ENCODE measurements at regions not wholly inside any gene's neighbourhood (a gene's known extent, or its start where the extent isn't known, plus 50 kb on each side); places are given as distances from the start of the nearest gene placed in this dataset.

DNA sequence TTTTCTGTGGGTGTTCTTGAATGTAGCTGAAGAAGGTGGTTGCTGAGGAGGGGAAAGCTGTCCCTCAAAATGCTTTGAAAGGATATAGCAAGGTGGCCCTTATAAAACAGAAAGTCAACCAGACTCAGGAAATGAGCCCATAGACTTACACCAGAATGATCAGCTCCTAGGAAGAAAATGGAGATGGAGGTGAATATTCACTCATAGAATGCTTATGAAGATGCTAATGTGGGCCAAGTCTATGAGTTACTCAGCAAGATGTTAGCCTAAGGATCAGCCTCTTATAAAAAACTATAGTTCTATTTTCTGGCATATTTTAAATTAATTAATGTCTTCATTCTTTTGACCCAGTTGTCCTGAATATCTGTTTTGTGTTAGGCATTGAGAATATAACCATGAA lies 1054.0 kb downstream of the AGBL1 start:
- no peak for DNase-seq

DNA sequence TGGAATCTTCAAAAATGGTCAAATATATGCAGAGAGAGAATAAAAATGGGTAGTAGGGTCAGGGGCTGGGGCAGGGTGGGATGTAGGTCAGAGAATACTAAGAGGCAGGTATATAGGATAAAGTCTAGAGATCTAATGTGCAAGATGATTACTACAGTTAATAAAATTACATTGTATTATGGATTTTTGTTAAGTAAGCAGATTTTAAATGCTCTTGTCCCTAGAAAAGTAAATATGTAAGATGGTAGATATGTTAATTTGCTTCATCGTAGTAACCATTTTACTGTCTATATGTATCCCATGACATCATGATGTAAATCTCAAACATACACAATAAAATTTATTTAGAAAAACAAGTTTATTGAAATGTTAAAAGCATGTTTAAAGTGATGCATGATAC lies 1051.4 kb downstream of the AGBL1 start:
- DNase-seq: no peak

DNA sequence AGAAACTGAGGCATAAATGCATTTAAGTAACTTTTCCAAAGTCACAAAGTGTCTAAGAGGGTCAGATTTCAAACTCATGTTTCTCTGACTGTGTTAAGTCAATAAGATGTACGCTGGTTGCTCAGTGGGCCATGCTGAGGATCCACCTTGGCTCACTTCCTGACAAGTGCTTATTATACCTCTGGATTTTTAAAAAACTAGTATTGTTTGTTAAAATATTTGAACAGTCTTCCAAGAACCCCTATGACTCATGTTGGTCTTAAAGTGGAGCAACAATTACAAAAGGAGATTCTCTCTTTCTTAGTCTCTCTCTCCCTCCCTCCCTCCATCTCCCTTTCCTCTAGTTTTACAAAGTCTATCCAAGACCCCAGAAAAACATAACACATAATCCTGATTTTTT lies 1050.2 kb downstream of the AGBL1 start:
- DNase-seq: no peak

DNA sequence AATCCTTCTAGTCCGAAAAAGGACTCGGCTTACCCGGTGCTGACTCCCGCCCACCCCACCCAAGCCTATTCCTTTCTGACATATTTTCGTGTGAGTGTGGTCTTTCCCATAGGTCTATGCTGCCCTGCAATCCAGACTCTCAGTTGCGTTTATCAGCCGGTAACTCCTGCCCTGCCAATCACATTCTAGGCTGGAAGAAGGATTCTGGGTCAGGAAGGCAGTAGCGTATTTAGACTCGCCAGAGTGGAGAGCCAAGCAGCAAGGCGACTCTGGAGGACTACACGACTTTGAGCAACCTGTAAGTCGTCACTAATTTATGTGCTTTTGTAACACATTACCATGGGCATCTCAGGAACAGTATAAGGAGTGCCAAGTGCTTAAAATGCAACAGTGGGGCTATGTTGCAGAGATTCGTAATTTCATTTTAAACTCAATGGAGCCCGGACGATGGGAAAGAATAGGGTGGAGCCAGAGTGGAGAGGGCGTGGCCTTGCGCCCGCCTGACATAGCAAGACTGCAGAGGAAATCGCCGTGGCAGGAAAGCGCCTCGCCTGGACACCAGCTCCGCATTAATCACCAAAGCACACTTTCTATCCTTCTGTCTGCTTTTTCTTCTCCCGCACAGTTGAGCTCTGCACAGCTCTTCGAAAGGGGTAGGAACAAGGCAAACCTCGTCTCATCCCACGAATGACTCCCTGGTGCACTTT lies 1044.2 kb downstream of the AGBL1 start:
- DNase-seq: no peak

DNA sequence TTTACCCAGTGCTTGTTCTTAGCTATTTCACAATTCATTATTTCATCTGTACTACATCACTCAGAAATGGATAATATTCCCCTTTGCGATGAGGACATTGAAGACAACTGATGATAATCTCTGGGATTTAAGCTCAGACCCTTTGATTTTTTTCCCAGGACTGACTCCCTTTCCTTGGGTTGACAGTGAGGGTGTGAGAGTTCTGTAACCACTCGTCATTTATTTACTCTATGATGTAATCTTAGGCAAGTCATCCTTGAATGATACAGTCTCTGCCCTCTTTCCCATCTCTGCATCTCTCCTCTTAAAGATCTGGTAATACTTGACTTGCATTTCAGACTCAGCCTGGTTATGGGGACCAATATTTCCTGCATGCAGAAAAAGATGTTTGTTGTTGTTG lies 1041.7 kb downstream of the AGBL1 start:
- DNase-seq: no peak

DNA sequence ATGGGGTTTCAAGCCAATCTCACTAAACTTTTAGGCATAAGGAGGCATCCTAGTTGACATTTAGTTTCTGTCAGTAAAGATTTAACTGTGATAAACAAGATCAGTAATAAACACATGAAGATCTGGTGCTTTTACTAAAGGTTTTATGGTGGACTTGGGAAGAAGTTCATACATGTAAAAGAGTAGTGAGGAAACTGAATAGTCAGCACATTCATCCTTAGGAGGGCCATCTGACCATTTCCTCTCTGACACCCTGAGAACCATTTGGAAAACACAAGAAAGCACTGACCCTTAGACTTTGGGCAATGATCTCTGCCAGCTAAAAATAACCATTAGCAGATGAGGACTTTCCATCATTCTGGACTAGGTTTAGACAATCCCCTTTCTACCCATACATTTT lies 1040.9 kb downstream of the AGBL1 start:
- no peak for DNase-seq

DNA sequence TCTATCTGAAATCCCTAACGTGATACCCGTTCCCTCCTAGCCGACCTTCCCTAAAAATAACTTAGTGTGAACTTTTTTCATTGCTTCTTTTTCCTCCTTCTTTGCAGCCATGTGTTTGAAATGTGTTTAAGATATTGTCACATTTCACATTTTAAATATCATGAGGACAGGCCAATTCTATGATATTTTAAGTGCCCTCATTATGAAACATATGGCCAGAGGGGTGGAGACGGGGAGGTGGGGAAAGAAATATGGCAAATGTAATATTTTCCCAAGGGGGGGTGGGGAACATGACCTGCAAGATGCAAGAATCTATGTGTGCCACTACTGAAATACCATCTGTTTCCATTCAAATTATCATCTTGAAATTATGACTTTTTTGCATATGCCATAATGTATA lies 1039.2 kb downstream of the AGBL1 start:
- no peak for DNase-seq

DNA sequence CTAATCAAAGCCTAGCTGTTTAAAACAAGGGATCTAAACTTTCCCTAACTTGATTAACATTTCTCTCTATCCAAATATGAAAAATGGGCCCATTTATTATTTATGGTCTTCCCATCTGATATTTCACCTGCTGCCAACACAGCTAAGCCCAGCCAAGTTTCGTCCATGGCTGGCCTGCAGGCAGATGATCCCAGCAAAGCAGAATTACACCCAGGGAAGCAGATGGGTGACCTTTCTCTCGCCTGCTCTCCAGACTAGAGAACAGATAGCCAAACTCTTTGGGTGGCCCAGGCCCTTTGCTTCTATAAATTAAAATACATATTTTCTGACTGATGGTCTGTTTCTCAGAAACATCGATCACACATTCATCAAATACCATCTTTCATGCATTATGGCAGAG lies 1038.8 kb downstream of the AGBL1 start:
- no peak for DNase-seq

DNA sequence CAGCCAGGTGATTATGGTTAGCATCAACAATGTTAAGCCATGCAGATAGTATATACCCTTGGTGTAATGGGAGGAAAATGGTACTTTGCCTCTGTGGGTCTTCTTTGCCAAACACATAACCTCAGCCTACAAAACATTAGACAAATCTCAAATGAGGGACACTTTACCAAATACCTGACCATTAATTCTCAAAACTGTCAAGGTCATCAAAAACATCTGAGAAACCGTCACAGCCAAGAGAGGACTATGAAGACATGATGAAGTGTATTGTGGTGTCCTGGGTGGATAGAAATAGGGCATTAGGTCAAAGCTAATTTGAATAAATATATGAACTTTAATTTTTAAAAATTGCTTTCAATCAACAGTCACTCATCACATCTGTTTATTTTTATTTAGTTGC lies 1036.1 kb downstream of the AGBL1 start:
- DNase-seq: no peak

DNA sequence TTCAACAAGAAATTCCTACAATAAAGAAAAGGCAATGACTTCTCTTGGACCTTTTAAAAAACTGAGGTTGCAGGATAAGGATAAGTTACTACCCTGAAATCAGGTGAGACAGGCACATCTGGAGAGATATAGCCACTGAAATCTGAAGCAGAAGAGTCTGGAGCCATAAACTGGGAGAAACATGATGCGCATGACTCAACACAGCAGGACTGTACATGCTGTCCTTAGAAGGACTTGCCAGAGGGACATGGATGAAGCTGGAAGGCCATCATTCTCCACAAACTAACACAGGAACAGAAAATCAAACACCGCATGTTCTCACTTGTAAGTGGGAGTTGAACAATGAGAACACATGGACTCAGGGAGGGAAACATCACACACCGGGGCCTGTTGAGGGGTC lies 1020.2 kb downstream of the AGBL1 start:
- DNase-seq: no peak

DNA sequence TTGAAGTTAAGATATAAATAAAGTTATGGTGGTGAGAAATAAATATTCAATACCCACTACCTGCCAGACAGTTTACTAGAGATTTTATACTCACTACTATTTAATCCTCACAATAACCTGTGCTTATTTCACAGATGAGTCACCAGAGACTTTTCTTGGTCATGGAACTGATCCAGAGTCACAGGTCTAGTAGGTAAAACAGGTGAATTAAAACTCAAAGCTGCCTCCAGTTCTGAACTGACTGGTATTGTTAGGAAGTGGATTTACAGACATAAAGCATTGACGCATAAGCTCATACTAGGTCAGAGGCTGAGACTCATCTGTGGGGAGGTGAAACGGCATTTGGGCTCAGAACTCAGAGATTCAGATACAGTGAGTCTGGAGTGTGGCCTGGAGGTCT lies 1009.9 kb downstream of the AGBL1 start:
- DNase-seq: no peak

DNA sequence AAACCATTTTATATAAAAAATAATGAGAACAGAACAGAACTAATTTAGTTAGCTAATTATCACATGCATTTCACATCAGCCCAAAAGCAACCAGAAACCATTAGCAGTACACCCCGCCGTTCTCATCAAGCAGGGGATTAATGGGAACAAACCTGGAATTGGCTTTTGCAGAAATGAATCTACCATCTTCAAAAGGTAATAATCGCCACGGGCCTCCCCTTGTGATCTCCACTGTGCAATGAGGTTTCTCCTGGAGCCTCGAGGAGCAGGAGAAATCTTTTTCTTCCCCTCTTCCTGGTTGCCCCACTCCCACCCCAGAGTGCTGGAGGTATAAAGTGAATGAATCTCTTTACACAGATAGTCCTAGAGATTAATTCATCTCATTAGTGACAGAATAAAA lies 1003.5 kb downstream of the AGBL1 start:
- no peak for DNase-seq

DNA sequence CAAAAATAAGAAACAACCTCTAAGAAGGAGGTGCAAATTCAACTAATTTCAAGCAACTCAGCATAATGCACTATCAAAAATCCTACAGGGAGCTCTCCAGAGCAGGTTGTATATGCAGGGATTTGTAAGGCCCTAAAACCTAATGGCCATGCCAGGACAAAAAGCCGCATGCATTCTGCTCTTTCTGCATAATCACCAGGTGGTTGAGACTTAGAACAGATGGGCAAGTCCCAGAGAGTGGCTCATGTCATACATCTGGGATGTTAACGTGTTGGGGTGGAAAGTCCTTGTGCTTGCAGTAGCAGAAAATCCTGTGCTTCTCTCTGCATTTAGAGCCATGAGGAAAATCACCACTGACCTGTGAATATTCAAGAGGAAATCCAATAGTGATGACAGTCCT lies 1002.9 kb downstream of the AGBL1 start:
- DNase-seq: no peak

DNA sequence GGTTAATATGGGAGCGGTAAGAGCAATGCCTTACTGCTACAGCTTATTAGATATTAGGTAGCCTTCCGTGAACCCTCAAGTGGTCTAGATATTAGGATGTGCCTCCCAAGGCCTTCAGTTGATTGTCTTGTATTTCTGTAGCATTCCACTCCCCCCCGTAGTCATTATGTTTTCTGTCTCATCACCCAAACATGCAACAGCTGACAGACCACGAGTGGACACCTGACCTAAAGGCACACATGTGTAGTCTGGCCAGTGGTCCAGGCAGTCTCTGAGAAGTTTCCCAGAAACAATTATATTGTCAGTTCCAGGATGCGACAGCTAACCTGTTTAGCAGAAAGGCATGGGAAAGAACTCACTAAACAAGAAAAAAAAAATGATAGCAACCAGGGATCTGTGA lies 1000.9 kb downstream of the AGBL1 start:
- DNase-seq: no peak

All from stimulated activated CD4-positive, alpha-beta T cell treated with anti-CD3 and anti-CD28 coated beads, Interleukin-4, amount 100 ng/mL, for 24 hours (primary cell).